ENCODE measurements at regions not wholly inside any gene's neighbourhood (a gene's known extent, or its start where the extent isn't known, plus 50 kb on each side); places are given as distances from the start of the nearest gene placed in this dataset.

GRCh38 chr11:33622186-33622585 is 78.4 kb downstream of the C11orf91 start:
- TF ChIP-seq CTCF (IDR thresholded peaks at IDR 0.05; ENCODE audit: partially characterized antibody, unreplicated experiment): no peak
- Mint-ChIP-seq H3K27me3 (ENCODE audit: unreplicated experiment) (no peaks in the 10 kb centered on the region), H3K36me3 (ENCODE audit: unreplicated experiment) (no peaks in the 10 kb centered on the region), H3K27ac (ENCODE audit: unreplicated experiment) (no peak overlapping the region), H3K9me3 (ENCODE audit: unreplicated experiment) (peaks cover 2% of the 10 kb centered on the region), H3K4me3 (ENCODE audit: unreplicated experiment) (no peak overlapping the region), H3K4me1 (ENCODE audit: low read depth, unreplicated experiment) (peaks cover 8% of the 10 kb centered on the region)
- DNase-seq: no peak

- Mint-ChIP-seq H3K4me3 (ENCODE audit: unreplicated experiment) (no peak overlapping the region), H3K27me3 (ENCODE audit: unreplicated experiment) (no peaks in the 10 kb centered on the region), H3K9me3 (ENCODE audit: unreplicated experiment) (peaks cover 2% of the 10 kb centered on the region), H3K27ac (ENCODE audit: unreplicated experiment) (no peak overlapping the region), H3K36me3 (ENCODE audit: unreplicated experiment) (no peaks in the 10 kb centered on the region), H3K4me1 (ENCODE audit: low read depth, unreplicated experiment) (peaks cover 8% of the 10 kb centered on the region)
- no peak for DNase-seq
- TF ChIP-seq CTCF (IDR thresholded peaks at IDR 0.05; ENCODE audit: partially characterized antibody, unreplicated experiment): no peak
Observed at GRCh38 chr11:33620423-33621171, 80.0 kb downstream of the C11orf91 start.

- H3K4me1 Mint-ChIP-seq (ENCODE audit: low read depth, unreplicated experiment): peaks cover 8% of the 10 kb centered on the region
- H3K36me3 Mint-ChIP-seq (ENCODE audit: unreplicated experiment): no peaks in the 10 kb centered on the region
- H3K9me3 Mint-ChIP-seq (ENCODE audit: unreplicated experiment): peaks cover 2% of the 10 kb centered on the region
- DNase-seq: no peak
- H3K27ac Mint-ChIP-seq (ENCODE audit: unreplicated experiment): no peak overlapping the region
- H3K4me3 Mint-ChIP-seq (ENCODE audit: unreplicated experiment): no peak overlapping the region
- TF ChIP-seq CTCF (IDR thresholded peaks at IDR 0.05; ENCODE audit: partially characterized antibody, unreplicated experiment): no peak
- no peaks in the 10 kb centered on the region for H3K27me3 Mint-ChIP-seq (ENCODE audit: unreplicated experiment)
Observed at GRCh38 chr11:33618956-33619355, 81.7 kb downstream of the C11orf91 start.

- no peaks in the 10 kb centered on the region for H3K36me3 Mint-ChIP-seq (ENCODE audit: unreplicated experiment)
- H3K27me3 Mint-ChIP-seq (ENCODE audit: unreplicated experiment): no peaks in the 10 kb centered on the region
- no peak overlapping the region for H3K27ac Mint-ChIP-seq (ENCODE audit: unreplicated experiment)
- H3K4me3 Mint-ChIP-seq (ENCODE audit: unreplicated experiment): no peak overlapping the region
- no peak for TF ChIP-seq CTCF (IDR thresholded peaks at IDR 0.05; ENCODE audit: partially characterized antibody, unreplicated experiment)
- no peak for DNase-seq
- peaks cover 2% of the 10 kb centered on the region for H3K9me3 Mint-ChIP-seq (ENCODE audit: unreplicated experiment)
- peaks cover 8% of the 10 kb centered on the region for H3K4me1 Mint-ChIP-seq (ENCODE audit: low read depth, unreplicated experiment)
Observed at GRCh38 chr11:33618351-33618710, 82.3 kb downstream of the C11orf91 start.

GRCh38 chr11:33617672-33618350 is 82.8 kb downstream of the C11orf91 start:
- no peak for DNase-seq
- H3K27ac Mint-ChIP-seq (ENCODE audit: unreplicated experiment): peak overlapping the region; percentile 44
- H3K4me3 Mint-ChIP-seq (ENCODE audit: unreplicated experiment): no peak overlapping the region
- peaks cover 2% of the 10 kb centered on the region for H3K9me3 Mint-ChIP-seq (ENCODE audit: unreplicated experiment)
- no peaks in the 10 kb centered on the region for H3K27me3 Mint-ChIP-seq (ENCODE audit: unreplicated experiment)
- H3K4me1 Mint-ChIP-seq (ENCODE audit: low read depth, unreplicated experiment): peaks cover 8% of the 10 kb centered on the region
- no peak for TF ChIP-seq CTCF (IDR thresholded peaks at IDR 0.05; ENCODE audit: partially characterized antibody, unreplicated experiment)
- H3K36me3 Mint-ChIP-seq (ENCODE audit: unreplicated experiment): no peaks in the 10 kb centered on the region
